Esophagus muscularis mucosa (tissue), 3 donors: ENCODE measurements at regions not wholly inside any gene's neighbourhood (a gene's known extent, or its start where the extent isn't known, plus 50 kb on each side); places are given as distances from the start of the nearest gene placed in this dataset.
"Not testable (repeated sequence)": the region's sequence is repeated elsewhere in the genome, so short reads cannot be mapped to it uniquely, and the experiment has no call there.

Experiments used
- CTCF ChIP-seq, 3 experiments: fragments of 200-600 bp in 2 of 3; fragments of 450-650 bp in 1 of 3; sonication (generic) in 2 of 3; IDR thresholded peaks; one replicate each; pipeline ENCODE4 v1.5.1; 2017 to 2019; ENCODE audit warnings: antibody characterized with exemption in 3 of 3, mild to moderate bottlenecking in 2 of 3, moderate library complexity in 1 of 3
- POLR2A ChIP-seq: fragments of 450-650 bp; IDR thresholded peaks from one replicate; pipeline ENCODE4 v1.6.1; 2017; ENCODE audit warnings: antibody characterized with exemption, moderate library complexity, mild to moderate bottlenecking, low read depth
- POLR2AphosphoS5 ChIP-seq, 2 donors: sonication (generic); formaldehyde crosslinking; IDR thresholded peaks; one replicate each; pipeline ENCODE4 v1.6.1; 2017; ENCODE audit warnings: antibody characterized with exemption in 2 of 2

- not testable (repeated sequence) for TF ChIP-seq POLR2A; POLR2AphosphoS5 (IDR thresholded peaks at IDR 0.05); CTCF (IDR thresholded peaks at IDR 0.05)
These were observed 52.3 kb upstream of the HCN1 start for GRCh38 chr5:45748511-45748910.
